ENCODE measurements at regions not wholly inside any gene's neighbourhood (a gene's known extent, or its start where the extent isn't known, plus 50 kb on each side); places are given as distances from the start of the nearest gene placed in this dataset.

DNA sequence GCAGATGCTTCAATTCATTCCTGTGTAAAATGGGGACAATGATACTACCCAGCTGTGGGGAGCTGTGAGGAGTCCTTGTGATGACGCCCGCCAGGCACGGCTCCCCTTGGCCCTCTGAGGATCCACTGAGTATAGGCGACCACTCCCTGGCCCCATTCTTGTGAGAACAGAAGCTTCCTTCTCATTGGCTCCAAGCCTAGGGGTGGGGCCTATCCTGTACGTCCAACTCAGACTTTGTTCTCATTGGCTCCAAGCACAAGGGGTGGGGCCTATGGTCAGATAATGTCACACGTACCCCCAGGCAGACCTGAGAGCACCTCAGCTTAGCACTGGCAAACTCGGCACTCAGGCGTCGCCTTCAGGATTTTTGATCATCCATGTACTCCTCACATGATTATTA lies 232.9 kb upstream of the MVB12B start:
- TF ChIP-seq, protein P1, sequence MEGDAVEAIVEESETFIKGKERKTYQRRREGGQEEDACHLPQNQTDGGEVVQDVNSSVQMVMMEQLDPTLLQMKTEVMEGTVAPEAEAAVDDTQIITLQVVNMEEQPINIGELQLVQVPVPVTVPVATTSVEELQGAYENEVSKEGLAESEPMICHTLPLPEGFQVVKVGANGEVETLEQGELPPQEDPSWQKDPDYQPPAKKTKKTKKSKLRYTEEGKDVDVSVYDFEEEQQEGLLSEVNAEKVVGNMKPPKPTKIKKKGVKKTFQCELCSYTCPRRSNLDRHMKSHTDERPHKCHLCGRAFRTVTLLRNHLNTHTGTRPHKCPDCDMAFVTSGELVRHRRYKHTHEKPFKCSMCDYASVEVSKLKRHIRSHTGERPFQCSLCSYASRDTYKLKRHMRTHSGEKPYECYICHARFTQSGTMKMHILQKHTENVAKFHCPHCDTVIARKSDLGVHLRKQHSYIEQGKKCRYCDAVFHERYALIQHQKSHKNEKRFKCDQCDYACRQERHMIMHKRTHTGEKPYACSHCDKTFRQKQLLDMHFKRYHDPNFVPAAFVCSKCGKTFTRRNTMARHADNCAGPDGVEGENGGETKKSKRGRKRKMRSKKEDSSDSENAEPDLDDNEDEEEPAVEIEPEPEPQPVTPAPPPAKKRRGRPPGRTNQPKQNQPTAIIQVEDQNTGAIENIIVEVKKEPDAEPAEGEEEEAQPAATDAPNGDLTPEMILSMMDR (conservative IDR thresholded peaks at IDR 0.05 in 1 of 2, IDR thresholded peaks at IDR 0.05 in 1 of 2; ENCODE audit: low read depth in 1 of 2, low read length in 2 of 2), result no peak
- no peak for TF ChIP-seq EZH2 (IDR thresholded peaks at IDR 0.05; ENCODE audit: low read length, missing control alignments)

All from fibroblast of lung (primary cell).